ENCODE measurements at regions not wholly inside any gene's neighbourhood (a gene's known extent, or its start where the extent isn't known, plus 50 kb on each side); places are given as distances from the start of the nearest gene placed in this dataset.

DNA sequence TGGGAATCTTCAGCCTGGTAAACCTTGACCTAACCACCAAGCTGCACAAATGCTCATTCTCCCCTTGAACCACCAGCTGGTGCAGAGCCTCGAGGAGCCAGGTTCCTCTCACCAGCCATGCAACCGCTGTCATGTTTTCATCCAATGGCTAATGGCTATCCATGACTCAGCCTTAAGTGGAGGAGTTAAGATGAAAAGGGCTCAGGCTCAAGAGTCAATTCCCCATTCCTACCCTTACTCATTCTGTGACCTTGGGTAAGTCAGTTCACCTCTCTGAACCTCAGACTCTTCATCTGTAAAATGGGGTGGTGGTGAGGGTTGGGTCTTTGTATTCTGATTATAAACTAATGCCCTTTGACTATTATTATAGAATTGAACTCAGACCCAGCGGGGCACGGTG is 515.6 kb downstream of the SHQ1 start:
- Histone ChIP-seq H3K56ac (ENCODE audit: low read length) (no peak overlapping the region), H3K4ac (ENCODE audit: low read depth, low read length) (no peak overlapping the region), H4K5ac (ENCODE audit: low read length) (no peak overlapping the region), H3K27me3 (ENCODE audit: insufficient read depth, low read length, poor library complexity) (no peaks in the 10 kb centered on the region), H3K4me3 (ENCODE audit: low read length) (no peak overlapping the region), H3K36me3 (ENCODE audit: control insufficient read depth, insufficient read depth, low read length) (no peaks in the 10 kb centered on the region), H3K79me2 (ENCODE audit: control insufficient read depth, insufficient read depth, low read length) (no peaks in the 10 kb centered on the region), H3K4me2 (ENCODE audit: low read length) (no peak overlapping the region), H2BK15ac (replicated peaks; ENCODE audit: low read depth) (no peak overlapping the region), H2AK5ac (ENCODE audit: low read length) (no peak overlapping the region), H3K23ac (ENCODE audit: low read length) (no peak overlapping the region), H3K9ac (ENCODE audit: low read length) (no peak overlapping the region), H2BK120ac (ENCODE audit: low read depth, low read length) (no peak overlapping the region), H4K8ac (ENCODE audit: low read depth, low read length) (no peak overlapping the region), H2BK5ac (ENCODE audit: low read length) (no peak overlapping the region), H3K4me1 (ENCODE audit: control insufficient read depth, low read depth, low read length) (peaks cover 22% of the 10 kb centered on the region), H3K79me1 (ENCODE audit: low read length) (no peaks in the 10 kb centered on the region), H3K18ac (ENCODE audit: low read length) (no peak overlapping the region), H3K27ac (ENCODE audit: low read depth, low read length) (no peak overlapping the region)
- WGBS (ENCODE audit: extremely low coverage, insufficient coverage, low lambda C conversion rate): no CpG with 5 or more reads among the region's 4 CpGs
- no peak for DNase-seq

DNA sequence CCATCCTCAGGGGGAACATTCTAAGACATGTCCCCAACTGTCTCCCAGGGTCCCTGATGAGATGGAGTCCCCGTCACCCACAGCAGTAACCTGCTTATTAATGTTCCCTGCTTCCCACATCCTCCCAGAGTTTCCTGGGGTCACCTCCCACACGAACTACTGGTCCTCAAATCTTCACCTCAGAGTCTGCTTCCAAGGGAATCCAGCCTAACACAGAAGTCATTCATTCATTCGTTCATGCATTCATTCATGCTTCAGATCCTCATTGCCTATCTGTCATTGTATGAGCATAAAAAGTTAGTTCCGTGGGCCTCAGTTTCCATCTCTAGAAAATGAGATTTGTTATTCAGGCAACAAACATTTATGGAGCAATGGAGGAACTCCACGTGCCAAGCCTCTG is 516.2 kb downstream of the SHQ1 start:
- H2BK5ac ChIP-seq (ENCODE audit: low read length): no peak overlapping the region
- H2BK120ac ChIP-seq (ENCODE audit: low read depth, low read length): no peak overlapping the region
- no peak overlapping the region for H3K4me3 ChIP-seq (ENCODE audit: low read length)
- no peak overlapping the region for H3K4me2 ChIP-seq (ENCODE audit: low read length)
- no peak for DNase-seq
- no peaks in the 10 kb centered on the region for H3K79me1 ChIP-seq (ENCODE audit: low read length)
- no peaks in the 10 kb centered on the region for H3K27me3 ChIP-seq (ENCODE audit: insufficient read depth, low read length, poor library complexity)
- no peak overlapping the region for H4K5ac ChIP-seq (ENCODE audit: low read length)
- WGBS (ENCODE audit: extremely low coverage, insufficient coverage, low lambda C conversion rate): no CpG with 5 or more reads among the region's 5 CpGs
- H4K8ac ChIP-seq (ENCODE audit: low read depth, low read length): no peak overlapping the region
- no peak overlapping the region for H3K9ac ChIP-seq (ENCODE audit: low read length)
- no peaks in the 10 kb centered on the region for H3K79me2 ChIP-seq (ENCODE audit: control insufficient read depth, insufficient read depth, low read length)
- H3K36me3 ChIP-seq (ENCODE audit: control insufficient read depth, insufficient read depth, low read length): no peaks in the 10 kb centered on the region
- no peak overlapping the region for H2AK5ac ChIP-seq (ENCODE audit: low read length)
- no peak overlapping the region for H3K18ac ChIP-seq (ENCODE audit: low read length)
- H3K23ac ChIP-seq (ENCODE audit: low read length): no peak overlapping the region
- H3K27ac ChIP-seq (ENCODE audit: low read depth, low read length): no peak overlapping the region
- no peak overlapping the region for H2BK15ac ChIP-seq (replicated peaks; ENCODE audit: low read depth)
- no peak overlapping the region for H3K56ac ChIP-seq (ENCODE audit: low read length)
- H3K4ac ChIP-seq (ENCODE audit: low read depth, low read length): no peak overlapping the region
- H3K4me1 ChIP-seq (ENCODE audit: control insufficient read depth, low read depth, low read length): peaks cover 20% of the 10 kb centered on the region

DNA sequence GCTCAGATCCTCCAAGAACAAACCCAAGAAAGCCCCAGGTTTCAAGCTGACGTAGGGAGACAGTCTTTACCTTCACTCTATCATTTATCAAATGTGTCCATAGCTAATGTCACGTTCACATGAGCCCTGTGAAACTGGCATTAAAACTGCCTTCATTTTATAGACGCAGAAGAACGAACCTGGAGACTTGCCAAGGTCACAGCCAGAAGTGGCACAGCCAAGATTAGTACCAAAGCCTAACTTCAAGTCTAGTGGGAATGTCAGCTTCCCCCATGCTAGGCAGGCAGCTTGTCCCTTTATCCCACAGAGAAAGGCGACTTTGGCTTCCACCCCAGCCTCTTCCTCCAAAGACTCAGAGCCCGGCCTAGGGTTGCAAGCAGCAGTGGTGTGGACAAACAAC is 517.2 kb downstream of the SHQ1 start:
- Histone ChIP-seq H3K4me2 (ENCODE audit: low read length) (no peak overlapping the region), H3K23ac (ENCODE audit: low read length) (no peak overlapping the region), H3K9ac (ENCODE audit: low read length) (no peak overlapping the region), H3K4me1 (ENCODE audit: control insufficient read depth, low read depth, low read length) (peaks cover 14% of the 10 kb centered on the region), H4K8ac (ENCODE audit: low read depth, low read length) (no peak overlapping the region), H3K79me1 (ENCODE audit: low read length) (no peaks in the 10 kb centered on the region), H4K5ac (ENCODE audit: low read length) (no peak overlapping the region), H2BK120ac (ENCODE audit: low read depth, low read length) (no peak overlapping the region), H3K4me3 (ENCODE audit: low read length) (no peak overlapping the region), H2BK15ac (replicated peaks; ENCODE audit: low read depth) (no peak overlapping the region), H3K27me3 (ENCODE audit: insufficient read depth, low read length, poor library complexity) (no peaks in the 10 kb centered on the region), H3K36me3 (ENCODE audit: control insufficient read depth, insufficient read depth, low read length) (no peaks in the 10 kb centered on the region), H3K27ac (ENCODE audit: low read depth, low read length) (no peak overlapping the region), H3K79me2 (ENCODE audit: control insufficient read depth, insufficient read depth, low read length) (no peaks in the 10 kb centered on the region), H3K4ac (ENCODE audit: low read depth, low read length) (no peak overlapping the region), H3K56ac (ENCODE audit: low read length) (no peak overlapping the region), H3K18ac (ENCODE audit: low read length) (no peak overlapping the region), H2AK5ac (ENCODE audit: low read length) (no peak overlapping the region), H2BK5ac (ENCODE audit: low read length) (no peak overlapping the region)
- no CpG with 5 or more reads among the region's 6 CpGs for WGBS (ENCODE audit: extremely low coverage, insufficient coverage, low lambda C conversion rate)
- DNase-seq: no peak

GRCh38 chr3:72329354-72329753 is 518.9 kb downstream of the SHQ1 start:
- Histone ChIP-seq H2BK120ac (ENCODE audit: low read depth, low read length) (no peak overlapping the region), H3K4me3 (ENCODE audit: low read length) (no peak overlapping the region), H3K18ac (ENCODE audit: low read length) (no peak overlapping the region), H3K79me2 (ENCODE audit: control insufficient read depth, insufficient read depth, low read length) (no peaks in the 10 kb centered on the region), H3K36me3 (ENCODE audit: control insufficient read depth, insufficient read depth, low read length) (no peaks in the 10 kb centered on the region), H4K5ac (ENCODE audit: low read length) (no peak overlapping the region), H3K23ac (ENCODE audit: low read length) (no peak overlapping the region), H3K4me2 (ENCODE audit: low read length) (no peak overlapping the region), H3K4me1 (ENCODE audit: control insufficient read depth, low read depth, low read length) (peaks cover 2% of the 10 kb centered on the region), H2BK5ac (ENCODE audit: low read length) (no peak overlapping the region), H3K27me3 (ENCODE audit: insufficient read depth, low read length, poor library complexity) (no peaks in the 10 kb centered on the region), H3K9ac (ENCODE audit: low read length) (no peak overlapping the region), H2BK15ac (replicated peaks; ENCODE audit: low read depth) (no peak overlapping the region), H4K8ac (ENCODE audit: low read depth, low read length) (no peak overlapping the region), H3K27ac (ENCODE audit: low read depth, low read length) (no peak overlapping the region), H3K79me1 (ENCODE audit: low read length) (no peaks in the 10 kb centered on the region), H3K4ac (ENCODE audit: low read depth, low read length) (no peak overlapping the region), H2AK5ac (ENCODE audit: low read length) (no peak overlapping the region), H3K56ac (ENCODE audit: low read length) (no peak overlapping the region)
- no CpG with 5 or more reads among the region's 10 CpGs for WGBS (ENCODE audit: extremely low coverage, insufficient coverage, low lambda C conversion rate)
- no peak for DNase-seq

GRCh38 chr3:72328755-72329277 is 519.4 kb downstream of the SHQ1 start:
- no peak overlapping the region for H3K56ac ChIP-seq (ENCODE audit: low read length)
- no peak overlapping the region for H3K4me3 ChIP-seq (ENCODE audit: low read length)
- no peak overlapping the region for H3K23ac ChIP-seq (ENCODE audit: low read length)
- no peaks in the 10 kb centered on the region for H3K36me3 ChIP-seq (ENCODE audit: control insufficient read depth, insufficient read depth, low read length)
- no peaks in the 10 kb centered on the region for H3K79me2 ChIP-seq (ENCODE audit: control insufficient read depth, insufficient read depth, low read length)
- no peaks in the 10 kb centered on the region for H3K27me3 ChIP-seq (ENCODE audit: insufficient read depth, low read length, poor library complexity)
- H3K4me2 ChIP-seq (ENCODE audit: low read length): no peak overlapping the region
- no peak overlapping the region for H3K9ac ChIP-seq (ENCODE audit: low read length)
- H2BK15ac ChIP-seq (replicated peaks; ENCODE audit: low read depth): no peak overlapping the region
- H4K8ac ChIP-seq (ENCODE audit: low read depth, low read length): no peak overlapping the region
- no CpG with 5 or more reads among the region's 6 CpGs for WGBS (ENCODE audit: extremely low coverage, insufficient coverage, low lambda C conversion rate)
- no peak overlapping the region for H2AK5ac ChIP-seq (ENCODE audit: low read length)
- no peak overlapping the region for H4K5ac ChIP-seq (ENCODE audit: low read length)
- H3K79me1 ChIP-seq (ENCODE audit: low read length): no peaks in the 10 kb centered on the region
- H2BK5ac ChIP-seq (ENCODE audit: low read length): no peak overlapping the region
- no peak overlapping the region for H3K27ac ChIP-seq (ENCODE audit: low read depth, low read length)
- no peak for DNase-seq
- no peak overlapping the region for H3K4ac ChIP-seq (ENCODE audit: low read depth, low read length)
- H2BK120ac ChIP-seq (ENCODE audit: low read depth, low read length): no peak overlapping the region
- no peak overlapping the region for H3K18ac ChIP-seq (ENCODE audit: low read length)
- H3K4me1 ChIP-seq (ENCODE audit: control insufficient read depth, low read depth, low read length): no peaks in the 10 kb centered on the region

DNA sequence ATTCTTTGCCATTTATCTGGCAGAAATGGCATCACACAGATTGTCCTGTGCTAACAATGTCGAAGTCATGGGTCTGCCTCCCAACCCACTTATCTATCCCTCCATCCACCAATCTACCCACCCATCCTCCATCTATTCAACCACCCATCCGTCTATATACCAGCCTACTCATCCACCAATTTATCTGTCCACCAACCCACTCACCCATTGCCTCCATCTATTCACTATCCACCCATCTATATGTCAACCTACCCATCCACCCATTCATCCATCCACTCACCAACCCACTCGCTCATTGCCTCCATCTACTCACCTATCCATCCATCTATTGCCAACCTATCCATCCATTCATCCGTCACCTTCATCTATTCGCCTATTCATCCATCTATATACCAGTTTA is 521.2 kb downstream of the SHQ1 start:
- no peak overlapping the region for H3K23ac ChIP-seq (ENCODE audit: low read length)
- H4K8ac ChIP-seq (ENCODE audit: low read depth, low read length): no peak overlapping the region
- no peak for DNase-seq
- H3K27me3 ChIP-seq (ENCODE audit: insufficient read depth, low read length, poor library complexity): no peaks in the 10 kb centered on the region
- WGBS (ENCODE audit: extremely low coverage, insufficient coverage, low lambda C conversion rate): 100% methylated on average over 3 of the region's 5 CpGs
- no peak overlapping the region for H3K27ac ChIP-seq (ENCODE audit: low read depth, low read length)
- H3K9ac ChIP-seq (ENCODE audit: low read length): no peak overlapping the region
- H4K5ac ChIP-seq (ENCODE audit: low read length): no peak overlapping the region
- H3K56ac ChIP-seq (ENCODE audit: low read length): no peak overlapping the region
- no peak overlapping the region for H3K4ac ChIP-seq (ENCODE audit: low read depth, low read length)
- H2AK5ac ChIP-seq (ENCODE audit: low read length): no peak overlapping the region
- no peak overlapping the region for H3K4me3 ChIP-seq (ENCODE audit: low read length)
- H2BK120ac ChIP-seq (ENCODE audit: low read depth, low read length): no peak overlapping the region
- no peaks in the 10 kb centered on the region for H3K79me1 ChIP-seq (ENCODE audit: low read length)
- no peak overlapping the region for H2BK15ac ChIP-seq (replicated peaks; ENCODE audit: low read depth)
- H3K18ac ChIP-seq (ENCODE audit: low read length): no peak overlapping the region
- no peaks in the 10 kb centered on the region for H3K79me2 ChIP-seq (ENCODE audit: control insufficient read depth, insufficient read depth, low read length)
- H3K36me3 ChIP-seq (ENCODE audit: control insufficient read depth, insufficient read depth, low read length): no peaks in the 10 kb centered on the region
- no peaks in the 10 kb centered on the region for H3K4me1 ChIP-seq (ENCODE audit: control insufficient read depth, low read depth, low read length)
- H3K4me2 ChIP-seq (ENCODE audit: low read length): no peak overlapping the region
- H2BK5ac ChIP-seq (ENCODE audit: low read length): no peak overlapping the region

Measured in mesendoderm (in vitro differentiated cells).